ENCODE measurements at regions not wholly inside any gene's neighbourhood (a gene's known extent, or its start where the extent isn't known, plus 50 kb on each side); places are given as distances from the start of the nearest gene placed in this dataset.

- no peak for DNase-seq (ENCODE audit: extremely low read depth in 1 of 4, low spot score in 3 of 4)
- Histone ChIP-seq H4K20me1 (replicated peaks; ENCODE audit: control insufficient read depth, insufficient read depth, low read length) (no peaks in the 10 kb centered on the region), H3K36me3 (ENCODE audit: control insufficient read depth, insufficient read depth, low read length) (no peaks in the 10 kb centered on the region), H3K79me2 (ENCODE audit: control insufficient read depth, insufficient read depth, low read length) (no peaks in the 10 kb centered on the region), H3K27me3 (ENCODE audit: control insufficient read depth in 2 of 2, insufficient read depth in 2 of 2, low read length in 2 of 2) (no peaks in the 10 kb centered on the region; a peak in 1 of 5 replicates), H3K4me3 (no peak overlapping the region), H2AFZ (ENCODE audit: low read depth, low read length) (no peak overlapping the region), H3K27ac (ENCODE audit: extremely low read depth, low read depth, low read length) (no peak overlapping the region), H3K9ac (ENCODE audit: insufficient read depth in 1 of 2, low read depth in 2 of 2, low read length in 2 of 2) (no peak overlapping the region), H3K9me3 (replicated peaks; ENCODE audit: control insufficient read depth, insufficient read depth, low read depth, low read length) (no peaks in the 10 kb centered on the region), H3K4me2 (ENCODE audit: insufficient read depth, low read length) (no peak overlapping the region), H3K4me1 (replicated peaks in 1 of 2; ENCODE audit: control insufficient read depth in 2 of 2, insufficient read depth in 2 of 2, low read length in 2 of 2) (no peaks in the 10 kb centered on the region), H3K9me1 (ENCODE audit: control insufficient read depth, insufficient read depth, low read length) (no peaks in the 10 kb centered on the region)
- no peak for ATAC-seq
- intact Hi-C loops (cut with micrococcal nuclease), result no loop called here
- ChIA-PET POLR2A (no interaction called here), CTCF (ENCODE audit: low intra/inter-chr PET ratio) (no interaction called here)
- in situ Hi-C loops (cut with MboI), result no loop called here
- no peak for FAIRE-seq
- no TSS peak for BruUV-seq (replicated peaks)
- 0% methylated on average over 4 of the region's 5 CpGs for WGBS (ENCODE audit: insufficient coverage, low coverage, missing lambda C conversion rate)
- TF ChIP-seq MECOM (CRISPR knock-in tag; IDR thresholded peaks at IDR 0.05), result no peak
- no peak for TF ChIP-seq ZFP1 (CRISPR knock-in tag; IDR thresholded peaks at IDR 0.05)
- TF ChIP-seq FOXK2 (conservative IDR thresholded peaks at IDR 0.05 in 1 of 2, IDR thresholded peaks at IDR 0.05 in 1 of 2; ENCODE audit: low read depth in 2 of 2), result no peak
Measured at GRCh38 chr14:95818581-95818980, 58.1 kb upstream of the TUNAR start.

- Histone ChIP-seq H3K9ac (ENCODE audit: insufficient read depth in 1 of 2, low read depth in 2 of 2, low read length in 2 of 2) (no peak overlapping the region), H3K79me2 (ENCODE audit: control insufficient read depth, insufficient read depth, low read length) (no peaks in the 10 kb centered on the region), H2AFZ (ENCODE audit: low read depth, low read length) (no peak overlapping the region), H3K27ac (ENCODE audit: extremely low read depth, low read depth, low read length) (no peak overlapping the region), H3K27me3 (ENCODE audit: control insufficient read depth in 2 of 2, insufficient read depth in 2 of 2, low read length in 2 of 2) (no peaks in the 10 kb centered on the region; a peak in 1 of 5 replicates), H4K20me1 (replicated peaks; ENCODE audit: control insufficient read depth, insufficient read depth, low read length) (no peaks in the 10 kb centered on the region), H3K9me1 (ENCODE audit: control insufficient read depth, insufficient read depth, low read length) (no peaks in the 10 kb centered on the region), H3K4me1 (replicated peaks in 1 of 2; ENCODE audit: control insufficient read depth in 2 of 2, insufficient read depth in 2 of 2, low read length in 2 of 2) (no peaks in the 10 kb centered on the region), H3K36me3 (ENCODE audit: control insufficient read depth, insufficient read depth, low read length) (no peaks in the 10 kb centered on the region), H3K9me3 (replicated peaks; ENCODE audit: control insufficient read depth, insufficient read depth, low read depth, low read length) (no peaks in the 10 kb centered on the region), H3K4me2 (ENCODE audit: insufficient read depth, low read length) (no peak overlapping the region), H3K4me3 (no peak overlapping the region)
- WGBS (ENCODE audit: insufficient coverage, low coverage, missing lambda C conversion rate), result 0% methylated on average over 2 of the region's 2 CpGs
- ChIA-PET CTCF (ENCODE audit: low intra/inter-chr PET ratio) (no interaction called here), POLR2A (interaction anchor here (0.8 kb wide), 1 partner anchor 271 kb away, joined by 3 read pairs; no protein-coding TSS in a partner anchor)
- no TSS peak for BruUV-seq (replicated peaks)
- intact Hi-C loops (cut with micrococcal nuclease), result no loop called here
- ATAC-seq (no peak), FAIRE-seq (no peak), DNase-seq (ENCODE audit: extremely low read depth in 1 of 4, low spot score in 3 of 4) (no peak)
- in situ Hi-C loops (cut with MboI), result no loop called here
- TF ChIP-seq CHD1 (IDR thresholded peaks at IDR 0.05; ENCODE audit: low read length) (no peak), RBM15 (IDR thresholded peaks at IDR 0.05; ENCODE audit: insufficient read depth, low read length) (no peak), ZBTB2 (IDR thresholded peaks at IDR 0.05) (no peak), TAF7 (tag; IDR thresholded peaks at IDR 0.05) (no peak), TCF7L2 (IDR thresholded peaks at IDR 0.05; ENCODE audit: low read depth, low read length) (no peak), ZMIZ1 (IDR thresholded peaks at IDR 0.05; ENCODE audit: low read depth in 2 of 2, low read length in 2 of 2) (no peak), ZNF217 (CRISPR knock-in tag; IDR thresholded peaks at IDR 0.05) (no peak), RNF2 (IDR thresholded peaks at IDR 0.05) (no peak)
Measured at GRCh38 chr14:95817271-95817670, 59.4 kb upstream of the TUNAR start.

Data from K562 (cell line).